HCT116 (cell line): ENCODE measurements at regions not wholly inside any gene's neighbourhood (a gene's known extent, or its start where the extent isn't known, plus 50 kb on each side); places are given as distances from the start of the nearest gene placed in this dataset.

Experiments used
- ATAC-seq: fragments of 200-7000 bp; cut with Tn5 transposase; 2 replicates; pipeline ENCODE4 v1.9.1; 2020; ENCODE audit warnings: mild to moderate bottlenecking, moderate library complexity
- BruUV-seq: library from RNA; stranded (reverse); fragments of 400-500 nt; replicated peaks from 2 replicates; lab custom pipeline; 2021; lab: Mats Ljungman, UMichigan
- CTCF ChIA-PET: fragments of 300-600 bp; sonication (Branson Sonifier 250); formaldehyde crosslinking; loops from one replicate; lab custom pipeline; 2021; ENCODE audit warnings: antibody characterized with exemption; lab: Charles Lee
- POLR2A ChIA-PET: fragments of 300-600, 350-600 bp; sonication (Branson Sonifier 250); formaldehyde crosslinking; loops from one replicate; lab custom pipeline; 2021; ENCODE audit warnings: antibody characterized with exemption; lab: Charles Lee
- RAD21 ChIA-PET, 2 experiments: fragments of 300-600 bp; sonication (Branson Sonifier 250); formaldehyde crosslinking; loops; one replicate each; lab custom pipeline; 2023; ENCODE audit warnings: low total read pairs in 2 of 2; ENCODE audit not compliant: uncharacterized antibody in 2 of 2, unreplicated experiment in 2 of 2, low non-redundant PET in 1 of 2; lab: Charles Lee
- DNase-seq: peaks from one replicate; pipeline ENCODE4 v3.0.0-alpha.2; 2010; ENCODE audit warnings: low read depth, low spot score
- H2AFZ ChIP-seq: fragments of 200-600 bp; shearing (Covaris generic), sonication (generic); 2 replicates; pipeline ENCODE4 v1.6.1; 2017; ENCODE audit warnings: low read depth, mixed run types, mixed read lengths, antibody characterized with exemption, low read length; ENCODE audit not compliant: poor library complexity, severe bottlenecking
- H3K27ac ChIP-seq: 2 replicates; pipeline ENCODE4 v1.5.1; 2012; ENCODE audit warnings: low read depth, low read length
- H3K27me3 ChIP-seq: fragments of 200-600 bp; sonication (generic); 2 replicates; pipeline ENCODE4 v1.6.1; 2016; ENCODE audit warnings: mixed run types, low read length, mixed read lengths; ENCODE audit not compliant: insufficient read depth
- H3K36me3 ChIP-seq, 2 experiments: fragments of 200-500 bp in 1 of 2; fragments of 200-600 bp in 1 of 2; sonication (Bioruptor generic) in 1 of 2; sonication (generic) in 1 of 2; 2 replicates each; pipeline versions ENCODE4 v1.5.1 to v1.6.1; 2014 to 2016; ENCODE audit warnings: low read length in 2 of 2, inconsistent platforms in 1 of 2, mixed read lengths in 1 of 2, mixed run types in 1 of 2; ENCODE audit not compliant: insufficient read depth in 2 of 2, control insufficient read depth in 1 of 2
- H3K4me1 ChIP-seq, 2 experiments: fragments of 200-600 bp in 1 of 2; sonication (generic) in 1 of 2; 2 replicates each; pipeline versions ENCODE4 v1.5.1 to v1.6.1; 2012 to 2017; ENCODE audit warnings: low read length in 2 of 2, inconsistent platforms in 1 of 2, mild to moderate bottlenecking in 1 of 2, mixed read lengths in 1 of 2, mixed run types in 1 of 2, moderate library complexity in 1 of 2; ENCODE audit not compliant: insufficient read depth in 2 of 2, control insufficient read depth in 1 of 2
- H3K4me2 ChIP-seq: fragments of 200-600 bp; sonication (generic); 2 replicates; pipeline ENCODE4 v1.6.1; 2017; ENCODE audit warnings: mixed run types, low read length, mixed read lengths
- H3K4me3 ChIP-seq, 2 experiments: fragments of 200-600 bp in 1 of 2; sonication (generic) in 1 of 2; replicated peaks in 1 of 2; 2 replicates each; pipeline ENCODE4 v1.5.1; 2011 to 2016; ENCODE audit warnings: low read length in 2 of 2, control low read depth in 1 of 2, low read depth in 1 of 2, mild to moderate bottlenecking in 1 of 2, mixed read lengths in 1 of 2, mixed run types in 1 of 2
- H3K79me2 ChIP-seq: fragments of 200-600 bp; sonication (generic); 2 replicates; pipeline ENCODE4 v1.6.1; 2017; ENCODE audit warnings: mild to moderate bottlenecking, mixed run types, low read length, moderate library complexity, mixed read lengths; ENCODE audit not compliant: insufficient read depth
- H3K9ac ChIP-seq: fragments of 200-600 bp; sonication (generic); 2 replicates; pipeline ENCODE4 v1.6.1; 2016; ENCODE audit warnings: low read length, mixed read lengths
- H3K9me2 ChIP-seq: fragments of 200-600 bp; sonication (generic), shearing (Covaris generic); 2 replicates; pipeline ENCODE4 v1.6.1; 2017; ENCODE audit warnings: mixed run types, mild to moderate bottlenecking, moderate library complexity; ENCODE audit not compliant: insufficient read depth
- H3K9me3 ChIP-seq, 2 experiments: fragments of 200-500 bp in 1 of 2; fragments of 200-600 bp in 1 of 2; sonication (Bioruptor generic) in 1 of 2; sonication (generic) in 1 of 2; 2 replicates each; pipeline ENCODE4 v1.6.1; 2014 to 2017; ENCODE audit warnings: low read length in 2 of 2, mixed read lengths in 2 of 2, inconsistent platforms in 1 of 2, low read depth in 1 of 2, mild to moderate bottlenecking in 1 of 2, mixed run types in 1 of 2, moderate library complexity in 1 of 2; ENCODE audit not compliant: control insufficient read depth in 1 of 2, insufficient read depth in 1 of 2
- H4K20me1 ChIP-seq: fragments of 200-600 bp; sonication (generic), shearing (Covaris generic); 2 replicates; pipeline ENCODE4 v1.6.1; 2017; ENCODE audit warnings: mixed run types, mild to moderate bottlenecking, moderate library complexity; ENCODE audit not compliant: insufficient read depth
- CEBPB ChIP-seq: IDR thresholded peaks from 2 replicates; pipeline ENCODE4 v1.6.1; 2012; ENCODE audit warnings: low read depth
- EGR1 ChIP-seq: IDR thresholded peaks from 2 replicates; pipeline ENCODE4 v1.6.1; 2012; ENCODE audit warnings: low read depth
- ELF1 ChIP-seq: IDR thresholded peaks from 2 replicates; pipeline ENCODE4 v1.6.1; 2012; ENCODE audit warnings: low read depth, borderline replicate concordance
- FOSL1 ChIP-seq: IDR thresholded peaks from 2 replicates; pipeline ENCODE4 v1.6.1; 2012; ENCODE audit warnings: low read depth
- JUND ChIP-seq: IDR thresholded peaks from 2 replicates; pipeline ENCODE4 v1.6.1; 2012
- MAX ChIP-seq: IDR thresholded peaks from 2 replicates; pipeline ENCODE4 v1.6.1; 2012
- POLR2A ChIP-seq: IDR thresholded peaks from 2 replicates; pipeline ENCODE4 v1.7.0; 2011; ENCODE audit warnings: borderline replicate concordance; ENCODE audit not compliant: insufficient read depth, insufficient read length; ENCODE audit errors: extremely low read depth
- POLR2AphosphoS5 ChIP-seq: IDR thresholded peaks from 2 replicates; pipeline ENCODE4 v1.6.1; 2011; ENCODE audit warnings: mild to moderate bottlenecking, low read depth, low read length, moderate library complexity
- SIN3A ChIP-seq: IDR thresholded peaks from 2 replicates; pipeline ENCODE4 v1.6.1; 2012; ENCODE audit warnings: low read depth
- SP1 ChIP-seq: IDR thresholded peaks from 2 replicates; pipeline ENCODE4 v1.6.1; 2012; ENCODE audit warnings: low read depth
- SRF ChIP-seq: IDR thresholded peaks from 2 replicates; pipeline ENCODE4 v1.6.1; 2012; ENCODE audit warnings: low read depth
- TCF7L2 ChIP-seq: IDR thresholded peaks from 2 replicates; pipeline ENCODE4 v1.7.0; 2011; ENCODE audit warnings: borderline replicate concordance, inconsistent platforms; ENCODE audit not compliant: insufficient read depth, insufficient read length; ENCODE audit errors: extremely low read depth
- ZBTB33 ChIP-seq: IDR thresholded peaks from 2 replicates; pipeline ENCODE4 v1.6.1; 2011; ENCODE audit warnings: mild to moderate bottlenecking, low read length, moderate library complexity; ENCODE audit not compliant: insufficient replicate concordance; ENCODE audit errors: extremely low read depth
- ZFX ChIP-seq: fragments of 450-650 bp; IDR thresholded peaks from 2 replicates; pipeline ENCODE4 v1.6.1; 2017
- ZNF274 ChIP-seq: fragments of 200-500 bp; sonication (Bioruptor generic); IDR thresholded peaks from 2 replicates; pipeline ENCODE4 v1.6.1; 2014; ENCODE audit warnings: mild to moderate bottlenecking, low read depth, low read length, inconsistent platforms
- intact Hi-C: fragments of 100-400 bp; cut with micrococcal nuclease; formaldehyde crosslinking; loops from 2 replicates; pipeline ENCODE4 v1.10.0; 2022
- TF ChIP-seq, protein P1 (sequence below): IDR thresholded peaks from 2 replicates; pipeline ENCODE4 v1.6.1; 2012

DNA sequence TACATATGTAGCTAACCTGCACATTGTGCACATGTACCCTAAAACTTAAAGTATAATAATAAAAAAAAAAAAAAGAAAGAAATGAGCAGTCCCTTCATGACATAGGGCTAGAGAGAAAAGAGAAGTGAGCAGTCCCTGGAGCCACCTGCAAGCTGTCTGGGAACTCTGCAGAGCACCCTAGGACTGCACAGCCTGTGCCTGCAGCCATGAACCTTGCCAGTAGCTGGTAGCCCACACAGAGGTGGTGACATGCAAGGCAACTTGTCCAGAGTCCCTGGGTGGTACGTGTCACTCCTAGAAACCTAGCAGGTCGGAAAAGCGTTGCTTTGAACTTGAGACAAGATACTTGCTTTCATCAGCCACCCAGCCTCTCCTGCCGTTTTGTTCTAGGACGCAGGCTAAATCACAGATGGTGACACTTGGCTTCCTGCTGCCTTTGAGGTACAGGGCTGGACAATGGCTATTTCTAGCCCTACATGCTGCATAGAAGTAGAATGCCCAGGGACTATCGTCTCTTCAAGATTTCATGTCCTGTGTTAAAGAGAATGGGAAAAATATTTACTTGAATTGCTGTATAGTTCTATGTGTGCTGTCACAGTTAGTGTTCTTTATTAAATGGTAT is 260.9 kb downstream of the LTN1 start:
- H3K27me3 ChIP-seq = no peaks in the 10 kb centered on the region
- H3K9me2 ChIP-seq = no peaks in the 10 kb centered on the region
- intact Hi-C loops = no loop called here
- no peak for TF ChIP-seq TCF7L2
- TF ChIP-seq SRF = no peak
- no peak for TF ChIP-seq CEBPB
- no peak for TF ChIP-seq POLR2AphosphoS5
- TF ChIP-seq, protein P1, sequence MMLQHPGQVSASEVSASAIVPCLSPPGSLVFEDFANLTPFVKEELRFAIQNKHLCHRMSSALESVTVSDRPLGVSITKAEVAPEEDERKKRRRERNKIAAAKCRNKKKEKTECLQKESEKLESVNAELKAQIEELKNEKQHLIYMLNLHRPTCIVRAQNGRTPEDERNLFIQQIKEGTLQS = no peak
- TF ChIP-seq MAX = no peak
- no peak for TF ChIP-seq ZNF274
- TF ChIP-seq ELF1 = no peak
- TF ChIP-seq EGR1 = no peak
- no peak for TF ChIP-seq JUND
- TF ChIP-seq FOSL1 = no peak
- no peak for TF ChIP-seq POLR2A
- no peak for TF ChIP-seq ZFX
- no peak for TF ChIP-seq ZBTB33
- TF ChIP-seq SIN3A = no peak
- TF ChIP-seq SP1 = no peak
- H3K4me2 ChIP-seq = no peak overlapping the region
- H3K9me3 ChIP-seq = no peaks in the 10 kb centered on the region
- ChIA-PET CTCF (no interaction called here), RAD21 (no interaction called here), POLR2A (no interaction called here)
- ATAC-seq (no peak), DNase-seq (no peak)
- H3K79me2 ChIP-seq = no peaks in the 10 kb centered on the region
- H3K36me3 ChIP-seq = no peaks in the 10 kb centered on the region
- no peaks in the 10 kb centered on the region for H4K20me1 ChIP-seq
- no peak overlapping the region for H3K9ac ChIP-seq
- H2AFZ ChIP-seq = no peak overlapping the region
- no peak overlapping the region for H3K4me3 ChIP-seq
- BruUV-seq = no TSS peak
- no peak overlapping the region for H3K27ac ChIP-seq
- no peaks in the 10 kb centered on the region for H3K4me1 ChIP-seq
